NCI-H510A treated with DMSO at 0.1 percent for 48 hours (cell line): ENCODE measurements at regions not wholly inside any gene's neighbourhood (a gene's known extent, or its start where the extent isn't known, plus 50 kb on each side); places are given as distances from the start of the nearest gene placed in this dataset.

Experiments used
- DNase-seq: peaks from one replicate; lab custom pipeline; 2025; lab: John Stamatoyannopoulos, UW

- DNase-seq, result no peak
Measured at GRCh38 chr14:51473808-51474565, 177.7 kb upstream of the FRMD6 start.

DNA sequence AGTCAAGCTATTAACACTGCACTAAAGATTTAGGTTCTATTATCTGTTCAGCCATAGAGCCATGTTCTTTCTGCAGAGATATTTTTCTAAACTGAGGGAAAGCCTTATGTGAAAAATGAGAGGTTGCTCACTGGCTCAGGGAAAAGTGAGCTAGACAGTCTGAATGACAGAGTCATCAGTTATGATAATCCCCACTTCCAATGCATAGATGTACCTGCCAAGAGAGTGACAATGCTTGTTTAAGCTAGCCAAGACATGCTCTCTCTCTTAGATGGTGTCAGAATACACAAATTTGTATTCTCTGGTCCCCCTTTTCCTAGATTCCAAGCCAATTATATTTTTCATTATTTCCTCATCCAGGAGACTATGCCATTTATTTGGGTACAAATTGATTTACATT lies 176.9 kb upstream of the FRMD6 start:
- no peak for DNase-seq

- DNase-seq, result no peak
Measured at GRCh38 chr14:51478175-51478621, 173.5 kb upstream of the FRMD6 start.

GRCh38 chr14:51479584-51480325 lies 172.0 kb upstream of the FRMD6 start:
- DNase-seq, result no peak

GRCh38 chr14:51481643-51482042 lies 170.1 kb upstream of the FRMD6 start:
- no peak for DNase-seq

DNA sequence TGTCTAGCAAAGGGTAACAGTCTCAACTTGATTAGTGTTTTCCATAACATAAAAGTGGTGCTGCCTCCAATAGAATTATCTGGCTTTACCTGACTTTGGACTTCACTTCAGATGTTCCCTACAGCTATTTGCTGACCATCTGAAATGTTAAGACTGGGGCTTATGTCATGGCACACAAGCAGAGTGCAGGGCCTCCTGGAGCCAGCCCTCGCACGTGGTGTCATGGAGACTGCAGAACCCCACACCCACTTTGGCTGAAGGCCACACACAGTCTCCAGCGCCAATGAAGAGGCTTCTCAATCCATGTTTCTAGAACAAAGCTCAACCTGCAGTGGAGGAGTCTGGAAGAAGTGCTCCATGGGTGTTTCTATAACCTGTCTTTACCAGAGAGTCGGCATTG lies 169.6 kb upstream of the FRMD6 start:
- DNase-seq, result no peak

DNA sequence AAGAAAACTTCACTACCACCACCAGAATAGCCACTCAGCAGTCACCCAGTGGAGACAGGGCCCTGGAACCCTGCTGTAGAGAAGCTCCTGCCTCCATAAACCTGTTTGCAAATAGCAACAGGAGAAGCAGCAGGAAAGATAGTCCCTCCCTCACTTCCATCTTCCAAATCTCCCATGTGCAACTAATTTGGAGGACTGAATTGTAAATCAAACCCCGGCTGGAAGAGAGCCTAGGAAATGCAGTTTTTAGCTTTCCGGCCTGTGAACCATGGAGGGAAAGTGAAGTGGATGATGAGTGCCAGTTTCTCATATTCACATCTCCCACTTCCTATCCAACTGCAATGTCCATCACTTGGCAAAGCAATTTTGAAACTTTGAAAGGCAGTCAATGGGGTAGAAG lies 167.2 kb upstream of the FRMD6 start:
- no peak for DNase-seq

DNA sequence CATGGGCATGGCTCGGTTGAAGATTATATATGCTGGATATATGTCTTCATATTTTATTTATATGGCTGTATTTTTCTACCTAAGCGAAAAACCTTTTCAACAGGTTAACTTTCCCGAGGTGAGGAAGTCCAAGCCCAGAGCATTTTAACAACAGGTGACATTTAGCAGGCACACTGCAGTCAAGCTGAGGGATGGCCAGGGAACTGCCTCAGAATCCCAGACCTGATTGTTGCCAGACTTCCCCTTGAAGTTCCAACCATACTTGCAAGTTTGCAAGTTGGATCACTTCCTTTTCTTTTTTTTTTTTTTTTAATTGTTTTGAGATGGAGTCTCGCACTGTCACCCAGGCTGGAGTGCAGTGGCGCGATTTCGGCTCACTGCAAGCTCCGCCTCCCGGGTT lies 166.0 kb upstream of the FRMD6 start:
- DNase-seq, result no peak

DNA sequence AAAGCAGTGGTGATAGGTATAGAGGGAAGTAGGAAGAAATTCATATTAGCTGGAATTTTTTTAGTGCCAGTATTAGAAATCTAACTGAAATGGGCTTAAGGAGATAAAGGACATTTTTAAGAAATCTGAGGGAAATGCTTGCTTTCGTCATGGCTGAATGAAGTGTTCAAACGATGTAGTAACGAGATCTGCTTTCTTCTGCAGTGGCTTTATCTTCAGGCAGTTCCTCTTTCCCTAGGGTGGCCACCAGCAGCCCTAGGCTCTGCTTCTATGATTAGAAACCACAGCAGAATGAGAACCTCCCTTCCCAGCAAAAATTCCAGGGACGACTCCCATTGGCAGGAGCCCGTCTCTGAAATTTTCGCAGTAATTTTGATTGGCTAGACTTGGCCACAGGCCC lies 163.9 kb upstream of the FRMD6 start:
- DNase-seq, result no peak

GRCh38 chr14:51488569-51489220 lies 163.0 kb upstream of the FRMD6 start:
- DNase-seq, result no peak

DNA sequence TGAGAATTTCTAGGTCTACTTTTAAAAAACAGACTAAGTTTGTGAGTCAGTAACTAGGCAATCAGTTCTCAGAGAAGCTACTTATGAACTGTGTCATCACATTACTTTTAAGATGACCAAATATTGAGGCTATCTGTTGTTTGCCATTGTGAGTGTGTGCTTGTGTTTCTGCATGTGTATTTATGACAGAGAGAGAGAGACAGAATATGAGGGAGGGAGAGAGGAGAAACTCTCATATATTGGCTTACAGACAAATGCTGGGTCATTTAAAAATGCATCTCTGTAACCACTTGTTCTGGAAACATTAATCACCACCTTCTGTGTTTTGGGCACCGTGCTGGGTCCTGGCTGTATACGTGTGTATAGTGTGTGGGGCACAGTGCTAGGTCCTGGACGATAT lies 161.5 kb upstream of the FRMD6 start:
- DNase-seq, result no peak

DNA sequence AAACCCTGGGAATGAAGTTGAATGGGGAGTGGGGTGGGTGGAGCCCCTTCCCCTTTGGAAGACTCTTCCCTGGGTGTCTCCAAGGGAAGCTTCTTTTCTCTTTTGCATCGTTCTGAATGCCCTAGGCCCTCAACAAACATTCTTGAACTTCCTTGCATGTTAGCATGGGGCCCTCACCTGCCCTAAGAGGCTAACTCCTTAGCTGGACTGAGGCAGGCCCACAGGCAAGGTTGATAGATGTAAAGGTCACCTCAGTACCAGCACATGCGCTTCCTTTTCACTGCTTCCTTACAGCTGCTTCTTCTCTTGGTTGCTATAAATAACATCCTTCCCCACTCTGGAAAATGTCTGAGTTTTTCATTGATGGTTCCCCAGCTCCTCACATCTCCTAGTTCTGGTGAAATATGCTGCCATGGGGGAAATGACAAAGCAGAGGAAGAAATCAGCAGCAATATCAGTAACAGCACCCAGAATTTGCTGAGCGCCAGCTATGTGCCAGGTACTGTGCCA lies 160.6 kb upstream of the FRMD6 start:
- DNase-seq, result no peak

DNA sequence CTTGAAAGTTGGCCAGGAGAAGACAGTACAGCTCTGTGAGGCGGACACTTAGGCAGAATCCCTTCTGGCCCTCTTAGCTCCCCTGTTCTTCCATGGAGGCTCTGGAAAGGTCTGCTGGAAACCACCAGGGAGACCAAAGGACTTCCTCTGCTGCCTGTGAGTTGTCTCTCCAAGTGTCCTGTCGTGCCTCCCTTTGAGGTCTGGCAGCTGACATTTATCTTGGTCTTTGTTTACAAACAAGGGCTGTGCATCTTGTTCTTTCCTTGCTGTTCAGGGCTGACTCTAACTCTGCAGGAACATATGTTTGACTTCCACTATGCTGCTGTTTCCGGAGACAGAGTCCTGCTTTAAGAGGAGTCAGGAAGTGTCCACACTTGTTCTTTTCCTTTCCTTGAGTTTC lies 159.9 kb upstream of the FRMD6 start:
- no peak for DNase-seq

- DNase-seq, result no peak
Measured at GRCh38 chr14:51495319-51495718, 156.4 kb upstream of the FRMD6 start.

DNA sequence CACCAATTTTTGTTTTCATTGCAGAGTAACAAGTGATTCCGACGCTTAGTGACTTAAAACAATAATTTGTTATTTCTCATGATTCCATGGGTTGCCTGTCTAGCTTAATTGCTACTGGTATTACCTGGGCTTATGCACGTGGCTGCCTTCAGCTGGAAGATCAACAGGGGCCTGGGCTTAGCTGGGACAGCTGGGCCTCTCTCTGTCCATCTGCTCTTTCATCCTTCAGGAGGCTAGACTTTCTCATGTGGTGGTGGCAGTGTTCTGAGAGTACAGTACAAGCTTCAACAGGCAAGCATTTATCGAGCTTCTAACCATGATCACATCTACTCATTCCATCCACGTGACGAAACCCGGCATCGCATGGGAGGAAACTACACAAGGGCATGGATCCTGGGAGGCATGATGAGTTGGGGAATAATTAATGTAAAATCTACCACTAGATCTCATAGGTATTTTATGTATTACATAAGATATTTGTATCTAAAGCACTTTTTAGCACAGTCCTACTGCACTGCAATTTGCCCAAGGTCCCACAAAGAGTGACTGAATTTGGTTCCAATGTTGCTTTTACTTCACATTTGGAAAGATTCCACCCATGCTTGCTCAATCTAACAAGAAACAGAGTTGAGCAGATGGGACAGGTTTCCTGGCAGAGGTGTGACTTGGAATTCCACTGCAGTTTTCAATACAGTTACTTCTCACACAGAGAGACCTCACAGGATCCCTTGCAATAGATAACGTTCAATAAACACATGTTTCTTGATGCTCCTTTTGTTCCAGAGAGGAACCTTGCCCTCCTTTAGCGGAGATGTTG lies 153.1 kb upstream of the FRMD6 start:
- no peak for DNase-seq

DNA sequence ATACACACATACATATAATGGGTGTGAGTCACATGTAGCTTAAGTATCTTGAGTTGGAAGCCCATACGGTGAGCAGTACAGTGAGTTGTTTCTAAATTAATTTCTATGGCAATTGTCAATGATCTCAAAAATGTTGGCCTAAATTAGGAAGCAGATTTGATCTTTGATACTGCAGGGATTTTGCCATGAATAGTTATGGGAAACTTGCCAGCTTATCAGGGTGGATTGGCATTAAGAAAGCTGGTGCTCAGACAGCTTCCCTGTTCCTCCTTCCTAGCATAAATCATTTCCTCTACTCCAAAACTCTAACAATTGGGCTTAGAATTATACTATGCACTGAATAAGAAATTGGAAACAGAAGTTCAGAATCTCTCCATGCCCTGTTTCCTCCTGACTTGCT lies 150.9 kb upstream of the FRMD6 start:
- DNase-seq, result no peak

- DNase-seq, result no peak
Measured at GRCh38 chr14:51501746-51502145, 150.0 kb upstream of the FRMD6 start.

DNA sequence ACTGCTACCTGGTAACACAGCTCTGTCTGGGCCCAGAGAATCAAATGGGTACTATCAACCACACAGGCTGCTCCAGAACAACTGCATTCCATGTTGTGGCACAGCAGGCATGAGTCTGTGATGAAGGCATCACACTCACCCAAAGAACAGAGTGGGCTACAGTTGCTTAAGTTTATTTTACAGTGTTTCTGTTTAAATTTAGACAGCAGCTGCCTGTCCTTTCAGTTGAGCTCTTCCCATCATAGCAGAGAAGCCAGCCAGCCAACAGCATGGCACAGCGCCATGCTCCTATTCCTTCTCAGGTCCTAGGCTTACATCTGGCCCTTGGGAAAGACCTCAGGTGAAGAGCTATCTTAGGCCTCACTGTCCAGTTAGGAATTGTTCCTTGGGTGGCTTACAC lies 147.0 kb upstream of the FRMD6 start:
- DNase-seq, result no peak

DNA sequence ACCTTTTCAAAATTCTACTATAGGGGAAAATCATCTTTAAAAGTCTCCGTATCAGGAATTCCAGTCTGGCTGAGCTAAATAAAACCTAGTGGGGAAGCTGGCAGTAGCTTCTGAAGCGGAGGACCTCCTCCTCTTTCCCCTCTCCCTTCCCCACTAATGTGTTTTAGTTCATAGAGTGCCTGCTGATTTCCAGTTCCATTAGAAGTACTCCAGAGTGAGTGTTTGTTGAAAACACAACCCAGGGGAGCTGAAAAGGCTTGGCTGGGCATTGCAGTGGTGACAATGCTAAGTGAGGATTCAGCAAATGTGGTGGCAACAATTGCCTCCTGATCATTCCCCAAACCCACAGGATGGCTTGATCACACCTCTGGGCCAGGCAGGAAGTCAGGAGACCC lies 144.2 kb upstream of the FRMD6 start:
- peak; percentile 4 for DNase-seq

GRCh38 chr14:51507906-51508511 lies 143.7 kb upstream of the FRMD6 start:
- no peak for DNase-seq

- no peak for DNase-seq
Measured at GRCh38 chr14:51511265-51511664, 140.4 kb upstream of the FRMD6 start.

DNA sequence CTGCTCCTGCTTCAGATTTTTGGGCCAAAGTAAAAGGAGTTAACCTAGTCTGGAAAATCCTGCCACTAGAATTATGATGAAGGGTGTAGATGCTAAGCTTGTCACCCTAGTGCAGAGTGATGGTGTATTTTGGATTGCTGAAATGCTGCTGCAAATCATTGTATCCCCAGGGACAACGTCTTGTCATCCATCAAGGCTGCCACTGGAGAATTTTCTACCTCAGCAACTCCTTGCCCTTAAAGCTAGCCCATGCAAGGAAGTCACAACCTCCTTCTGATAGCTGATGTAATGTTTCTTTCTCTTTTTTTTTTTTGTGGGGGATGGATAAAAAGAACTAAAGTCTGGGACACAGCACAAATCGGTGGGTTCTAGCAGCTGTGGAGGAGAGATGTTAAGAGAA lies 139.4 kb upstream of the FRMD6 start:
- no peak for DNase-seq
